HCT116 (cell line): ENCODE measurements at regions not wholly inside any gene's neighbourhood (a gene's known extent, or its start where the extent isn't known, plus 50 kb on each side); places are given as distances from the start of the nearest gene placed in this dataset.

ENCODE experiments used
- ATAC-seq: fragments of 200-7000 bp; cut with Tn5 transposase; 2 replicates; pipeline ENCODE4 v1.9.1; 2020; ENCODE audit warnings: mild to moderate bottlenecking, moderate library complexity
- BruUV-seq: library from RNA; stranded (reverse); fragments of 400-500 nt; replicated peaks from 2 replicates; lab custom pipeline; 2021; lab: Mats Ljungman, UMichigan
- CTCF ChIA-PET: fragments of 300-600 bp; sonication (Branson Sonifier 250); formaldehyde crosslinking; loops from one replicate; lab custom pipeline; 2021; ENCODE audit warnings: antibody characterized with exemption; lab: Charles Lee
- POLR2A ChIA-PET: fragments of 300-600, 350-600 bp; sonication (Branson Sonifier 250); formaldehyde crosslinking; loops from one replicate; lab custom pipeline; 2021; ENCODE audit warnings: antibody characterized with exemption; lab: Charles Lee
- RAD21 ChIA-PET, 2 experiments: fragments of 300-600 bp; sonication (Branson Sonifier 250); formaldehyde crosslinking; loops; one replicate each; lab custom pipeline; 2023; ENCODE audit warnings: low total read pairs in 2 of 2; ENCODE audit not compliant: uncharacterized antibody in 2 of 2, unreplicated experiment in 2 of 2, low non-redundant PET in 1 of 2; lab: Charles Lee
- DNase-seq: peaks from one replicate; pipeline ENCODE4 v3.0.0-alpha.2; 2010; ENCODE audit warnings: low read depth, low spot score
- H2AFZ ChIP-seq: fragments of 200-600 bp; shearing (Covaris generic), sonication (generic); 2 replicates; pipeline ENCODE4 v1.6.1; 2017; ENCODE audit warnings: low read depth, mixed run types, mixed read lengths, antibody characterized with exemption, low read length; ENCODE audit not compliant: poor library complexity, severe bottlenecking
- H3K27ac ChIP-seq: 2 replicates; pipeline ENCODE4 v1.5.1; 2012; ENCODE audit warnings: low read depth, low read length
- H3K27me3 ChIP-seq: fragments of 200-600 bp; sonication (generic); 2 replicates; pipeline ENCODE4 v1.6.1; 2016; ENCODE audit warnings: mixed run types, low read length, mixed read lengths; ENCODE audit not compliant: insufficient read depth
- H3K36me3 ChIP-seq, 2 experiments: fragments of 200-500 bp in 1 of 2; fragments of 200-600 bp in 1 of 2; sonication (Bioruptor generic) in 1 of 2; sonication (generic) in 1 of 2; 2 replicates each; pipeline versions ENCODE4 v1.5.1 to v1.6.1; 2014 to 2016; ENCODE audit warnings: low read length in 2 of 2, inconsistent platforms in 1 of 2, mixed read lengths in 1 of 2, mixed run types in 1 of 2; ENCODE audit not compliant: insufficient read depth in 2 of 2, control insufficient read depth in 1 of 2
- H3K4me1 ChIP-seq, 2 experiments: fragments of 200-600 bp in 1 of 2; sonication (generic) in 1 of 2; 2 replicates each; pipeline versions ENCODE4 v1.5.1 to v1.6.1; 2012 to 2017; ENCODE audit warnings: low read length in 2 of 2, inconsistent platforms in 1 of 2, mild to moderate bottlenecking in 1 of 2, mixed read lengths in 1 of 2, mixed run types in 1 of 2, moderate library complexity in 1 of 2; ENCODE audit not compliant: insufficient read depth in 2 of 2, control insufficient read depth in 1 of 2
- H3K4me2 ChIP-seq: fragments of 200-600 bp; sonication (generic); 2 replicates; pipeline ENCODE4 v1.6.1; 2017; ENCODE audit warnings: mixed run types, low read length, mixed read lengths
- H3K4me3 ChIP-seq, 2 experiments: fragments of 200-600 bp in 1 of 2; sonication (generic) in 1 of 2; replicated peaks in 1 of 2; 2 replicates each; pipeline ENCODE4 v1.5.1; 2011 to 2016; ENCODE audit warnings: low read length in 2 of 2, control low read depth in 1 of 2, low read depth in 1 of 2, mild to moderate bottlenecking in 1 of 2, mixed read lengths in 1 of 2, mixed run types in 1 of 2
- H3K79me2 ChIP-seq: fragments of 200-600 bp; sonication (generic); 2 replicates; pipeline ENCODE4 v1.6.1; 2017; ENCODE audit warnings: mild to moderate bottlenecking, mixed run types, low read length, moderate library complexity, mixed read lengths; ENCODE audit not compliant: insufficient read depth
- H3K9ac ChIP-seq: fragments of 200-600 bp; sonication (generic); 2 replicates; pipeline ENCODE4 v1.6.1; 2016; ENCODE audit warnings: low read length, mixed read lengths
- H3K9me2 ChIP-seq: fragments of 200-600 bp; sonication (generic), shearing (Covaris generic); 2 replicates; pipeline ENCODE4 v1.6.1; 2017; ENCODE audit warnings: mixed run types, mild to moderate bottlenecking, moderate library complexity; ENCODE audit not compliant: insufficient read depth
- H3K9me3 ChIP-seq, 2 experiments: fragments of 200-500 bp in 1 of 2; fragments of 200-600 bp in 1 of 2; sonication (Bioruptor generic) in 1 of 2; sonication (generic) in 1 of 2; 2 replicates each; pipeline ENCODE4 v1.6.1; 2014 to 2017; ENCODE audit warnings: low read length in 2 of 2, mixed read lengths in 2 of 2, inconsistent platforms in 1 of 2, low read depth in 1 of 2, mild to moderate bottlenecking in 1 of 2, mixed run types in 1 of 2, moderate library complexity in 1 of 2; ENCODE audit not compliant: control insufficient read depth in 1 of 2, insufficient read depth in 1 of 2
- H4K20me1 ChIP-seq: fragments of 200-600 bp; sonication (generic), shearing (Covaris generic); 2 replicates; pipeline ENCODE4 v1.6.1; 2017; ENCODE audit warnings: mixed run types, mild to moderate bottlenecking, moderate library complexity; ENCODE audit not compliant: insufficient read depth
- ATF3 ChIP-seq: IDR thresholded peaks from 2 replicates; pipeline ENCODE4 v1.6.1; 2012
- CTCF ChIP-seq, 3 experiments: fragments of 200-600 bp in 1 of 3; sonication (generic) in 1 of 3; IDR thresholded peaks in 2 of 3; conservative IDR thresholded peaks in 1 of 3; 2 replicates each; pipeline ENCODE4 v1.5.1; 2012 to 2017; ENCODE audit warnings: low read depth in 2 of 3, low read length in 2 of 3, antibody characterized with exemption in 1 of 3, borderline replicate concordance in 1 of 3, control low read depth in 1 of 3, mild to moderate bottlenecking in 1 of 3, mixed read lengths in 1 of 3, mixed run types in 1 of 3, moderate library complexity in 1 of 3; ENCODE audit not compliant: insufficient read depth in 1 of 3
- EGR1 ChIP-seq: IDR thresholded peaks from 2 replicates; pipeline ENCODE4 v1.6.1; 2012; ENCODE audit warnings: low read depth
- EZH2 ChIP-seq: fragments of 200-600 bp; sonication (generic); IDR thresholded peaks from 2 replicates; pipeline ENCODE4 v1.6.1; 2017; ENCODE audit warnings: antibody characterized with exemption, mixed run types
- MAX ChIP-seq: IDR thresholded peaks from 2 replicates; pipeline ENCODE4 v1.6.1; 2012
- POLR2A ChIP-seq: IDR thresholded peaks from 2 replicates; pipeline ENCODE4 v1.7.0; 2011; ENCODE audit warnings: borderline replicate concordance; ENCODE audit not compliant: insufficient read depth, insufficient read length; ENCODE audit errors: extremely low read depth
- RAD21 ChIP-seq: IDR thresholded peaks from 2 replicates; pipeline ENCODE4 v1.6.1; 2012; ENCODE audit warnings: low read depth, mild to moderate bottlenecking
- REST ChIP-seq: IDR thresholded peaks from 2 replicates; pipeline ENCODE4 v1.6.1; 2012; ENCODE audit warnings: low read depth
- TCF7L2 ChIP-seq: IDR thresholded peaks from 2 replicates; pipeline ENCODE4 v1.7.0; 2011; ENCODE audit warnings: borderline replicate concordance, inconsistent platforms; ENCODE audit not compliant: insufficient read depth, insufficient read length; ENCODE audit errors: extremely low read depth
- ZBTB33 ChIP-seq: IDR thresholded peaks from 2 replicates; pipeline ENCODE4 v1.6.1; 2011; ENCODE audit warnings: mild to moderate bottlenecking, low read length, moderate library complexity; ENCODE audit not compliant: insufficient replicate concordance; ENCODE audit errors: extremely low read depth
- ZFX ChIP-seq: fragments of 450-650 bp; IDR thresholded peaks from 2 replicates; pipeline ENCODE4 v1.6.1; 2017
- intact Hi-C: fragments of 100-400 bp; cut with micrococcal nuclease; formaldehyde crosslinking; loops from 2 replicates; pipeline ENCODE4 v1.10.0; 2022

- no TSS peak for BruUV-seq
- ChIA-PET RAD21 (no interaction called here), CTCF (no interaction called here), POLR2A (no interaction called here)
- TF ChIP-seq EZH2 (no peak), EGR1 (no peak), CTCF (IDR thresholded peaks at IDR 0.05 in 2 of 3, conservative IDR thresholded peaks at IDR 0.05 in 1 of 3; ENCODE audit: borderline replicate concordance in 1 of 3, insufficient read depth in 1 of 3, low read depth in 2 of 3, low read length in 2 of 3) (no peak), REST (no peak), TCF7L2 (no peak), ATF3 (no peak), MAX (no peak), POLR2A (no peak), ZBTB33 (no peak), ZFX (no peak), RAD21 (no peak)
- ATAC-seq (no peak), DNase-seq (no peak)
- Histone ChIP-seq H3K36me3 (no peaks in the 10 kb centered on the region), H3K4me2 (no peak overlapping the region), H4K20me1 (no peaks in the 10 kb centered on the region), H3K27ac (no peak overlapping the region), H3K9me3 (no peaks in the 10 kb centered on the region), H3K9ac (no peak overlapping the region), H3K9me2 (no peaks in the 10 kb centered on the region), H3K79me2 (no peaks in the 10 kb centered on the region), H3K4me3 (no peak overlapping the region), H3K4me1 (no peaks in the 10 kb centered on the region), H2AFZ (no peak overlapping the region), H3K27me3 (0 out of 2 replicates have a peak, but pooled peaks cover 12% of the 10 kb centered on the region)
- intact Hi-C loops: no loop called here
Observed at GRCh38 chr2:118718921-118719320, 128.5 kb downstream of the EN1 start.
